Mesodermal cell (in vitro differentiated cells): ENCODE measurements at regions not wholly inside any gene's neighbourhood (a gene's known extent, or its start where the extent isn't known, plus 50 kb on each side); places are given as distances from the start of the nearest gene placed in this dataset.

Experiments used
- H3K27ac ChIP-seq: 2 replicates; pipeline ENCODE4 v1.7.0; 2013; ENCODE audit warnings: mild to moderate bottlenecking, low read depth, low read length, moderate library complexity; ENCODE audit not compliant: severe bottlenecking
- H3K36me3 ChIP-seq: 2 replicates; pipeline ENCODE4 v1.7.1; 2013; ENCODE audit warnings: mild to moderate bottlenecking, low read length, moderate library complexity; ENCODE audit not compliant: control insufficient read depth, insufficient read depth
- H3K4me1 ChIP-seq: one replicate; pipeline ENCODE4 v1.7.1; 2013; ENCODE audit warnings: mild to moderate bottlenecking, low read length; ENCODE audit not compliant: insufficient read depth, control insufficient read depth, poor library complexity, severe bottlenecking
- H3K4me3 ChIP-seq: 2 replicates; pipeline ENCODE4 v1.7.0; 2013; ENCODE audit warnings: low read length, control low read depth, mild to moderate bottlenecking; ENCODE audit not compliant: insufficient read depth, poor library complexity, severe bottlenecking; ENCODE audit errors: extremely low read depth
- H3K9me3 ChIP-seq: 2 replicates; pipeline ENCODE4 v1.7.1; 2013; ENCODE audit warnings: mild to moderate bottlenecking, low read length, moderate library complexity; ENCODE audit not compliant: control insufficient read depth
- WGBS, 2 experiments: methylation state at CpG; one replicate each; pipeline ENCODE4 v1.1.5; 2013; ENCODE audit warnings: missing lambda C conversion rate in 2 of 2; ENCODE audit not compliant: insufficient coverage in 2 of 2; 5-methylcytosine and 5-hydroxymethylcytosine counted together

DNA sequence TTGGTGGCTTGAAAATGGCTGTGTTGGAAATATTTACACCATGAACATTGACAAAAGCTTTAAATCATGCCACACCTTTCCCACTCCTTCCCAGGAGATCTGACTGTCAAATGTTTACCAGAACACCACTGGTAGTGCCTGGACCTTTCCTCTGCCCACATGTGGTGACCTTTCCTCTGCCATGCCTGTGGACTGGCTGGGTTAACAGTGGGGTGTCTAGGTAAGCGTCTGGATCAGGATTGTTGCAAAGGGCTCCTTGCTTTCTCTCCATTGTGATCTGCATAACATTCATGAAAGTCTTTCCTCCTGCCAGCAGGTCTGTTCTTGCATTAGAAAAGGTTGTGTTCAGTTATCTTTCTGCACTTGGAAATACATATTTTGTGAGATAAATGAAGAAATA is 572.7 kb downstream of the DHX35 start:
- no peaks in the 10 kb centered on the region for H3K9me3 ChIP-seq
- peaks cover 10% of the 10 kb centered on the region for H3K4me1 ChIP-seq
- 33% methylated on average over 1 of the region's 1 CpG; no CpG with 5 or more reads in 1 of the 2 experiments for WGBS, 2 experiments
- no peak overlapping the region for H3K27ac ChIP-seq
- H3K4me3 ChIP-seq, result no peak overlapping the region
- no peaks in the 10 kb centered on the region for H3K36me3 ChIP-seq

DNA sequence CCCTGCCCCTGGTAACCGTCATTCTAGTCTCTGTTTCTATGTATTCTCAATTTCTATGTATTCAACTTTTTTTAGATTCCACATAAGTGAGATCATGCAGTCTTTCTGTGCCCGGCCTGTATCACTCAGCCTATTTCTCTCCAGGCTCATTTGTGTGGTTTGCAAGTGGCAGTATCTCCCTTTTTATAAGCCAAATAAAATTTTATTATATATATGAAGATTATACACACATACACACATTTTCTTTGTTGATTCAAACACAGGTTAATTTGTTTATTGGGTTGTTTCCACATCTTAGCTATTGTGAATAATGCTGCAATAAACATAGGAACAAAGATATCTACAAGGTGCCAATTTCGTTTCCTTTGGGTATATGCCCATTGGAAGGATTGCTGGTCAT is 571.7 kb downstream of the DHX35 start:
- Histone ChIP-seq H3K27ac (no peak overlapping the region), H3K4me3 (no peak overlapping the region), H3K36me3 (no peaks in the 10 kb centered on the region), H3K4me1 (peaks cover 10% of the 10 kb centered on the region), H3K9me3 (no peaks in the 10 kb centered on the region)
- 79 to 90% methylated on average over 2 of the region's 3 CpGs for WGBS, 2 experiments

DNA sequence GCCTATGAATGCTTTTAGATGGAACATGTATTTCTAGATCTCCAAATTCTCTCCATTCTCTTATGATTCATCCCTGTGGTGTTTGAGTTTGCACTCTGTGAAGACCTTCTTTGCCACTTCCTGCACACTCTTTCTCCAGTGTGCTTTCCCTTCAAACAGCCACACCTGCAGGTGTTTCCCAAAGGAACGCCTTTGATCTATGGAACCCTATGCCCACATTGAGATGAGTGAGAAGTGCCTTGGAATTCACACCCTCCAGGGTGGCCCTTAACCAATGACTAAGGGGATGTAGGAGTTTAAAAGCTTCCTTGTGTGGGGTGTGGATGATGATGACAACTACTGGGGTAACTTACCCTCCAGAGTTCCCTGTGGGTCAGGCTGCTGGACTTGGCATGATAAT is 570.1 kb downstream of the DHX35 start:
- 100% methylated on average over 1 of the region's 1 CpG; no CpG with 5 or more reads in 1 of the 2 experiments for WGBS, 2 experiments
- Histone ChIP-seq H3K4me3 (no peak overlapping the region), H3K27ac (no peak overlapping the region), H3K36me3 (no peaks in the 10 kb centered on the region), H3K9me3 (no peaks in the 10 kb centered on the region), H3K4me1 (peaks cover 10% of the 10 kb centered on the region)

GRCh38 chr20:39528436-39528835 is 566.3 kb downstream of the DHX35 start:
- H3K36me3 ChIP-seq, result no peaks in the 10 kb centered on the region
- no peak overlapping the region for H3K4me3 ChIP-seq
- peaks cover 18% of the 10 kb centered on the region for H3K4me1 ChIP-seq
- no peaks in the 10 kb centered on the region for H3K9me3 ChIP-seq
- WGBS, 2 experiments, result 40 to 98% methylated on average over 1 to 4 of the region's 4 CpGs
- H3K27ac ChIP-seq, result no peak overlapping the region

- Histone ChIP-seq H3K27ac (peak overlapping the region; percentile 66), H3K9me3 (no peaks in the 10 kb centered on the region), H3K4me1 (peaks cover 8% of the 10 kb centered on the region), H3K4me3 (no peak overlapping the region), H3K36me3 (no peaks in the 10 kb centered on the region)
- 86 to 87% methylated on average over 3 to 4 of the region's 4 CpGs for WGBS, 2 experiments
Measured at GRCh38 chr20:39524371-39524911, 562.3 kb downstream of the DHX35 start.

DNA sequence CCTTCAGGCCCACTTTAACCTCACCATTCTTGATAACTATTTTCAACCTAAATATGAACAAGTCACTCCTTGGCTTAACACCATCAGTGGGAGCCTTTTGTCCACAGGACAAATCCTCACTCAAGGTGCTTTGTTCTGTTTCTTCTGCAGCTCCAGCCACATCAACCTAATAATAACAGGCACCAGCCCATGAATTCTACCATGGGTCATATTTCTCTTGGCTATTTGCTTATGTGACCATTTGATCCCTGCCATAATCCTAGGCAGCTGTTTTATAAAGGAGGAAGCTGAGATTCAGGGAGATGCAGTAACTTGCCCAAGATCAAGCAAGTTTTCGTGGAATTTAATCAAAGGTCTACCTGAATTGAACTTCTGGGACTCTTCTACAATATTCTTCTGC is 561.3 kb downstream of the DHX35 start:
- 83 to 100% methylated on average over 1 of the region's 1 CpG for WGBS, 2 experiments
- Histone ChIP-seq H3K27ac (no peak overlapping the region), H3K36me3 (no peaks in the 10 kb centered on the region), H3K9me3 (no peaks in the 10 kb centered on the region), H3K4me3 (no peak overlapping the region), H3K4me1 (peaks cover 15% of the 10 kb centered on the region)

DNA sequence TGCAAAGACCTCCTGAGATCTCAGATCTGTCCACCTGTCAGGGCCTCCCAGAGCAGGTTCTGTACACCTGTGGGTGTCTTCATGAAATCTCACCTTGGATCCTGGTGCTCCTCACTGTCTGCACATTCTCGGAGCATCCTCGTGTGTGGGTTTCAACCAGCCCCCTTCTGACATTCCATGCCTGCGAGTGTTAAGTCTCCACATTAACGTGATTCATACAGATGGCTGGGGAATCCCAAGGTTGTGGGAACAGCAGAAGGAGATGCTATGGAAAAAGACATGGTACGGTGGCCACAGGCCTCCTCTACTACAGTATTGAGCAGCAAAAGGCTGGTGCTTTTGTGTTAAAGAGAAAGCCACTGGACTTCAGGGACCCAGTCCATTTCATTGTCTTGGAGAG is 556.5 kb downstream of the DHX35 start:
- H3K9me3 ChIP-seq, result no peaks in the 10 kb centered on the region
- H3K36me3 ChIP-seq, result no peaks in the 10 kb centered on the region
- no peak overlapping the region for H3K4me3 ChIP-seq
- no peak overlapping the region for H3K27ac ChIP-seq
- H3K4me1 ChIP-seq, result peaks cover 8% of the 10 kb centered on the region
- WGBS, 2 experiments, result 65 to 76% methylated on average over 3 to 5 of the region's 5 CpGs

GRCh38 chr20:39516964-39517363 is 554.8 kb downstream of the DHX35 start:
- no peak overlapping the region for H3K4me3 ChIP-seq
- no peaks in the 10 kb centered on the region for H3K9me3 ChIP-seq
- peaks cover 8% of the 10 kb centered on the region for H3K4me1 ChIP-seq
- WGBS, 2 experiments, result 82 to 90% methylated on average over 2 of the region's 2 CpGs
- H3K27ac ChIP-seq, result no peak overlapping the region
- H3K36me3 ChIP-seq, result no peaks in the 10 kb centered on the region

DNA sequence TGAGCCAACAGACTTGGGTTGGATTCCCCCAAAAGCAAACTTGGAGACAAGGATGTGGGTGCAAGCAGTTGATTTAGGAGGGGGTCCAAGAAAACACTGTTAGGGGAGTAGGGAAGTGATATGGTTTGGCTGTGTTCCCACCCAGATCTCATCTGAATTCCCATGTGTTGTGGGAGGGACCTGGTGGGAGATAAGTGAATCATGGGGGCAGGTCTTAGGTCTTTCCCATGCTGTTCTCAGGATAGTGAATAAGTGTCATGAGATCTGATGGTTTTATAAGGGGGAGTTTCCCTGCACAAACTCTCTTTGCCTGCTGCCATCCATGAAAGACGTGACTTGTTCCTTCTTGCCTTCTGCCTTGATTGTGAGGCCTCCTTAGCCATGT is 542.6 kb downstream of the DHX35 start:
- no CpG with 5 or more reads among the region's 1 CpG for WGBS, 2 experiments
- no peaks in the 10 kb centered on the region for H3K36me3 ChIP-seq
- H3K9me3 ChIP-seq, result no peaks in the 10 kb centered on the region
- H3K4me3 ChIP-seq, result no peak overlapping the region
- H3K27ac ChIP-seq, result no peak overlapping the region
- no peaks in the 10 kb centered on the region for H3K4me1 ChIP-seq

DNA sequence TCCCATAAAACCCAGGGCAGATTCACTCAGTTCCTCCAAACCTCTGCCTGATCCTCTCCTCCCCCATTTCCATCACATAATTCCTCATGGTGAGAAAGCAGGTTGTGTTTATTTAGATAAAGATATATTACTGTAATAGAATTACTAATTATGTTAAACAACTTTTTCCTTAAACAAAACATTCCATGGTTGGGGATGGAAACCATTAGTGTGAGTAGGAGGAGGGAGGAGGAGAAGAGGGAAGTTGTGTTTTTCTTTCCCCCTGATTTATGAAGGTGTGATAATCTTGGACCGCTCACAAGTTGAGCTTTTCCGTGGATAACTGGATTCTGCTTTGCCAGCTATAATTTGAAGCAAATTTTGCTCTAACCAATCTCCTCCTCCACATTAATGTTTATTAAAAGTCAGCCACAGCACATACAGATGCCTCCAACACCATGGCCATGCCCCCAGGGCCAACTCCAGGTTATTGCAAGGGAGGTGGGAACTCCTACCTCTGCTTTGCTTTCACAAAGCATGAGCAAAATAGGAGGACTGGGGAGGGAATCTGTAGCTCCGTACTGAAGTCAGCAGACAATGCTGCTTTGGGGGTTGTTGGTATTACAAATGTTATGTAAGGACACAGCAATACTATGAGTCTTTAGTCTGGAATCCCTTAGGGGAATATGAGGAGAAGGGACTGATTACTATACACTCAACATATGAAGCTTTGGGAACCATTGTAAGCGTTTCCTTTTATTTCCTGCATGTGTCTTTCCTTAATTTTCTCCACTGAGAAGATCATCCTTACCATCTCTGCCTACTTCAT is 542.0 kb downstream of the DHX35 start:
- 80 to 100% methylated on average over 1 of the region's 4 CpGs for WGBS, 2 experiments
- Histone ChIP-seq H3K9me3 (no peaks in the 10 kb centered on the region), H3K4me3 (no peak overlapping the region), H3K4me1 (no peaks in the 10 kb centered on the region), H3K27ac (no peak overlapping the region), H3K36me3 (no peaks in the 10 kb centered on the region)

DNA sequence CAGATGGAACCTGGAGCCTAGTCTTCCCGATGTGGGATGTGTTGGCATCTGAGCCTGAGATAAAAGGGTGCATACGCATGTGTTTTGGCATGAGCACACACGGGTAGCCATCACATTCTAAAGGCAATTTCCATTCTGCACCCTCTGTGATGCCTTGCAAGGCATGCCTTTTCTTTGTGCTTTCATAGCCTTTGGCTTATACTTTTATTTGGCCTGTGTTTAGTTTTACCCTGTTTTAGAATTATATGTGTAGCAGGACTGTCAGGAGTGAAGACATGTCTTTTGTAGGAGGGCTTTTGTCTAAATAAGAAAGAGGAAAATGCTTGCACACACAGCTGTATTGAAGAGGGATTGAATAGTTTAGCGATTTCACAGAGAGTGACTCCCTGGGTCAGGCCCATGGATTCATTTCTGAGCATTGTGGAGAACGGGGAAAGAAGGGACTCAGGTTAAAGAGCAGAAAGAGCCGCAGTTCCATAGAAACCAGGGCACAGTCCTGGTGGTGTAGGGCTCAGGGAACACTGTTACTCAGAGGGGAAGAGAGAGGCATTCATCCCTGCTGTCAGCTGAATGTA is 530.2 kb downstream of the DHX35 start:
- no peak overlapping the region for H3K27ac ChIP-seq
- H3K4me1 ChIP-seq, result no peaks in the 10 kb centered on the region
- no peak overlapping the region for H3K4me3 ChIP-seq
- WGBS, 2 experiments, result 86 to 88% methylated on average over 4 to 6 of the region's 6 CpGs
- no peaks in the 10 kb centered on the region for H3K36me3 ChIP-seq
- H3K9me3 ChIP-seq, result no peaks in the 10 kb centered on the region
